Neural progenitor cell (in vitro differentiated cells): ENCODE measurements at regions not wholly inside any gene's neighbourhood (a gene's known extent, or its start where the extent isn't known, plus 50 kb on each side); places are given as distances from the start of the nearest gene placed in this dataset.

Source experiments
- DNase-seq: peaks from one replicate; pipeline ENCODE4 v3.0.0-alpha.2; 2016; ENCODE audit warnings: low spot score
- H2AFZ ChIP-seq: fragments of 200-600 bp; sonication (generic); replicated peaks from 2 replicates; pipeline ENCODE4 v1.6.1; 2016; ENCODE audit warnings: antibody characterized with exemption
- H3F3A ChIP-seq: fragments of 200-600 bp; sonication (generic); 2 replicates; pipeline ENCODE4 v1.6.1; 2016; ENCODE audit warnings: antibody characterized with exemption, low read depth
- H3K27ac ChIP-seq: fragments of 200-600 bp; sonication (generic); 2 replicates; pipeline ENCODE4 v1.5.1; 2016; ENCODE audit warnings: mild to moderate bottlenecking
- H3K27me3 ChIP-seq: fragments of 200-600 bp; sonication (generic); 2 replicates; pipeline ENCODE4 v1.6.1; 2016; ENCODE audit warnings: mild to moderate bottlenecking, moderate library complexity
- H3K36me3 ChIP-seq: fragments of 200-600 bp; sonication (generic); 2 replicates; pipeline ENCODE4 v1.5.1; 2016
- H3K4me1 ChIP-seq: fragments of 200-600 bp; sonication (generic); 2 replicates; pipeline ENCODE4 v1.6.1; 2016; ENCODE audit warnings: mixed run types
- H3K4me2 ChIP-seq: fragments of 200-600 bp; sonication (generic); 2 replicates; pipeline ENCODE4 v1.6.1; 2016
- H3K4me3 ChIP-seq: fragments of 200-600 bp; sonication (generic); 2 replicates; pipeline ENCODE4 v1.5.1; 2016
- H3K79me2 ChIP-seq: fragments of 200-600 bp; sonication (generic); 2 replicates; pipeline ENCODE4 v1.6.1; 2016; ENCODE audit warnings: low read depth
- H3K9ac ChIP-seq: fragments of 200-600 bp; sonication (generic); 2 replicates; pipeline ENCODE4 v1.6.1; 2016
- H3K9me3 ChIP-seq: fragments of 200-600 bp; sonication (generic); 2 replicates; pipeline ENCODE4 v1.5.1; 2016; ENCODE audit warnings: low read depth
- H4K20me1 ChIP-seq: fragments of 200-600 bp; sonication (generic); 2 replicates; pipeline ENCODE4 v1.6.1; 2016; ENCODE audit warnings: low read depth
- H3K27ac Mint-ChIP-seq: 3 replicates; pipeline ENCODE4 v1.8.0; 2021; ENCODE audit warnings: mixed read lengths
- H3K27me3 Mint-ChIP-seq: 2 replicates; pipeline ENCODE4 v1.8.0; 2022; ENCODE audit warnings: low read depth, mild to moderate bottlenecking, inconsistent platforms, moderate library complexity, mixed read lengths; ENCODE audit not compliant: insufficient read depth
- H3K36me3 Mint-ChIP-seq: 3 replicates; pipeline ENCODE4 v1.8.0; 2021; ENCODE audit warnings: mixed read lengths
- H3K4me1 Mint-ChIP-seq: 3 replicates; pipeline ENCODE4 v1.8.0; 2021; ENCODE audit warnings: mixed read lengths
- H3K4me3 Mint-ChIP-seq: 3 replicates; pipeline ENCODE4 v1.8.0; 2021; ENCODE audit warnings: mild to moderate bottlenecking, moderate library complexity, mixed read lengths
- H3K9me3 Mint-ChIP-seq: 3 replicates; pipeline ENCODE4 v1.8.0; 2020; ENCODE audit warnings: mixed read lengths
- EZH2 ChIP-seq: fragments of 200-600 bp; sonication (generic); IDR thresholded peaks from 2 replicates; pipeline ENCODE4 v1.6.1; 2017; ENCODE audit warnings: antibody characterized with exemption, mild to moderate bottlenecking, moderate library complexity
- EZH2phosphoT487 ChIP-seq: fragments of 200-600 bp; sonication (generic); IDR thresholded peaks from 2 replicates; pipeline ENCODE4 v1.6.1; 2017; ENCODE audit warnings: antibody characterized with exemption
- TF ChIP-seq, protein P1 (sequence below): fragments of 200-600 bp; sonication (generic); IDR thresholded peaks from 2 replicates; pipeline ENCODE4 v1.5.1; 2017; ENCODE audit warnings: antibody characterized with exemption, mild to moderate bottlenecking

GRCh38 chr10:93182790-93183189, 109.1 kb downstream of the CYP26A1 start:
- no peaks in the 10 kb centered on the region for H4K20me1 ChIP-seq
- no peaks in the 10 kb centered on the region for H3K9me3 Mint-ChIP-seq
- H3F3A ChIP-seq, result no peaks in the 10 kb centered on the region
- H3K4me1 ChIP-seq, result no peaks in the 10 kb centered on the region
- H3K36me3 Mint-ChIP-seq, result no peaks in the 10 kb centered on the region
- no peak for DNase-seq
- H2AFZ ChIP-seq, result no peak overlapping the region
- no peak overlapping the region for H3K4me2 ChIP-seq
- H3K36me3 ChIP-seq, result no peaks in the 10 kb centered on the region
- H3K27me3 Mint-ChIP-seq, result no peaks in the 10 kb centered on the region
- no peak overlapping the region for H3K4me3 Mint-ChIP-seq
- no peak for TF ChIP-seq EZH2phosphoT487
- TF ChIP-seq, protein P1, sequence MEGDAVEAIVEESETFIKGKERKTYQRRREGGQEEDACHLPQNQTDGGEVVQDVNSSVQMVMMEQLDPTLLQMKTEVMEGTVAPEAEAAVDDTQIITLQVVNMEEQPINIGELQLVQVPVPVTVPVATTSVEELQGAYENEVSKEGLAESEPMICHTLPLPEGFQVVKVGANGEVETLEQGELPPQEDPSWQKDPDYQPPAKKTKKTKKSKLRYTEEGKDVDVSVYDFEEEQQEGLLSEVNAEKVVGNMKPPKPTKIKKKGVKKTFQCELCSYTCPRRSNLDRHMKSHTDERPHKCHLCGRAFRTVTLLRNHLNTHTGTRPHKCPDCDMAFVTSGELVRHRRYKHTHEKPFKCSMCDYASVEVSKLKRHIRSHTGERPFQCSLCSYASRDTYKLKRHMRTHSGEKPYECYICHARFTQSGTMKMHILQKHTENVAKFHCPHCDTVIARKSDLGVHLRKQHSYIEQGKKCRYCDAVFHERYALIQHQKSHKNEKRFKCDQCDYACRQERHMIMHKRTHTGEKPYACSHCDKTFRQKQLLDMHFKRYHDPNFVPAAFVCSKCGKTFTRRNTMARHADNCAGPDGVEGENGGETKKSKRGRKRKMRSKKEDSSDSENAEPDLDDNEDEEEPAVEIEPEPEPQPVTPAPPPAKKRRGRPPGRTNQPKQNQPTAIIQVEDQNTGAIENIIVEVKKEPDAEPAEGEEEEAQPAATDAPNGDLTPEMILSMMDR, result no peak
- no peak overlapping the region for H3K27ac ChIP-seq
- no peak overlapping the region for H3K27ac Mint-ChIP-seq
- no peak overlapping the region for H3K4me3 ChIP-seq
- H3K9ac ChIP-seq, result no peak overlapping the region
- peaks cover 4% of the 10 kb centered on the region for H3K4me1 Mint-ChIP-seq
- H3K27me3 ChIP-seq, result no peaks in the 10 kb centered on the region
- H3K9me3 ChIP-seq, result no peaks in the 10 kb centered on the region
- H3K79me2 ChIP-seq, result no peaks in the 10 kb centered on the region

GRCh38 chr10:93186653-93187052, 113.0 kb downstream of the CYP26A1 start:
- H3K4me3 ChIP-seq, result no peak overlapping the region
- no peaks in the 10 kb centered on the region for H3K4me1 Mint-ChIP-seq
- no peaks in the 10 kb centered on the region for H4K20me1 ChIP-seq
- TF ChIP-seq EZH2phosphoT487, result no peak
- no peak for TF ChIP-seq EZH2
- TF ChIP-seq, protein P1, result no peak
- no peaks in the 10 kb centered on the region for H3K4me1 ChIP-seq
- no peak overlapping the region for H3K4me2 ChIP-seq
- H3K27ac Mint-ChIP-seq, result no peak overlapping the region
- no peak overlapping the region for H3K9ac ChIP-seq
- no peak for DNase-seq
- no peaks in the 10 kb centered on the region for H3K36me3 Mint-ChIP-seq
- H3F3A ChIP-seq, result no peaks in the 10 kb centered on the region
- H3K9me3 ChIP-seq, result no peaks in the 10 kb centered on the region
- H3K27me3 ChIP-seq, result no peaks in the 10 kb centered on the region
- H3K27ac ChIP-seq, result no peak overlapping the region
- H3K79me2 ChIP-seq, result no peaks in the 10 kb centered on the region
- no peaks in the 10 kb centered on the region for H3K27me3 Mint-ChIP-seq
- H3K4me3 Mint-ChIP-seq, result no peak overlapping the region
- H2AFZ ChIP-seq, result no peak overlapping the region
- no peaks in the 10 kb centered on the region for H3K9me3 Mint-ChIP-seq
- no peaks in the 10 kb centered on the region for H3K36me3 ChIP-seq

GRCh38 chr10:93189944-93190343, 116.3 kb downstream of the CYP26A1 start:
- no peak overlapping the region for H3K27ac Mint-ChIP-seq

More at GRCh38 chr10:93189944-93190343, 116.3 kb downstream of the CYP26A1 start:
- Histone ChIP-seq H3K27me3 (no peaks in the 10 kb centered on the region), H3K4me2 (no peak overlapping the region), H3K79me2 (no peaks in the 10 kb centered on the region), H4K20me1 (no peaks in the 10 kb centered on the region), H3K4me3 (no peak overlapping the region), H3K4me1 (no peaks in the 10 kb centered on the region), H2AFZ (no peak overlapping the region), H3K36me3 (no peaks in the 10 kb centered on the region), H3F3A (no peaks in the 10 kb centered on the region), H3K27ac (no peak overlapping the region), H3K9ac (no peak overlapping the region), H3K9me3 (no peaks in the 10 kb centered on the region)
- H3K4me1 Mint-ChIP-seq, result no peaks in the 10 kb centered on the region
- peaks cover 3% of the 10 kb centered on the region for H3K27me3 Mint-ChIP-seq
- no peak overlapping the region for H3K4me3 Mint-ChIP-seq
- no peak for DNase-seq
- no peaks in the 10 kb centered on the region for H3K9me3 Mint-ChIP-seq
- no peaks in the 10 kb centered on the region for H3K36me3 Mint-ChIP-seq
- TF ChIP-seq EZH2phosphoT487, result no peak
- TF ChIP-seq, protein P1, result no peak
- no peak for TF ChIP-seq EZH2
